ENCODE measurements at regions not wholly inside any gene's neighbourhood (a gene's known extent, or its start where the extent isn't known, plus 50 kb on each side); places are given as distances from the start of the nearest gene placed in this dataset.

DNA sequence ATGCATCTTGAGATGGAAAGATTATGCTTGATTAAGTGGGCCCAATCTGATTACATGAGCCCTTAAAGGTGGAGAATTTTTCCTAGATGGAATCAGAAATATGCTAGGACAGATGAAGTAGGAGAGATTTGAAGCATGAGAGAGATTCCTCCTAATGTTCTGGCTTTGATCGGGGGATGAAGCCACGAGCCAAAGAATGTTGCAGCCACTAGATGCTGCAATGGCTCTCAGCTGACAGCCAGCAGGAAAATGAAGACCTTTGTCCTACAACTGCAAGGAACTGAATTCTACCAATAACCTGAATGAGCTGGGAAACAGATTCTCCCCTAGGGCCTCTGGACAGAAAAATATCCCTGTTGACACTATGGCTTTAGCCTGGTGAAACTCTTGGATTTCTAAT lies 82.6 kb upstream of the ATP2B1 start:
- TF ChIP-seq, protein P1, sequence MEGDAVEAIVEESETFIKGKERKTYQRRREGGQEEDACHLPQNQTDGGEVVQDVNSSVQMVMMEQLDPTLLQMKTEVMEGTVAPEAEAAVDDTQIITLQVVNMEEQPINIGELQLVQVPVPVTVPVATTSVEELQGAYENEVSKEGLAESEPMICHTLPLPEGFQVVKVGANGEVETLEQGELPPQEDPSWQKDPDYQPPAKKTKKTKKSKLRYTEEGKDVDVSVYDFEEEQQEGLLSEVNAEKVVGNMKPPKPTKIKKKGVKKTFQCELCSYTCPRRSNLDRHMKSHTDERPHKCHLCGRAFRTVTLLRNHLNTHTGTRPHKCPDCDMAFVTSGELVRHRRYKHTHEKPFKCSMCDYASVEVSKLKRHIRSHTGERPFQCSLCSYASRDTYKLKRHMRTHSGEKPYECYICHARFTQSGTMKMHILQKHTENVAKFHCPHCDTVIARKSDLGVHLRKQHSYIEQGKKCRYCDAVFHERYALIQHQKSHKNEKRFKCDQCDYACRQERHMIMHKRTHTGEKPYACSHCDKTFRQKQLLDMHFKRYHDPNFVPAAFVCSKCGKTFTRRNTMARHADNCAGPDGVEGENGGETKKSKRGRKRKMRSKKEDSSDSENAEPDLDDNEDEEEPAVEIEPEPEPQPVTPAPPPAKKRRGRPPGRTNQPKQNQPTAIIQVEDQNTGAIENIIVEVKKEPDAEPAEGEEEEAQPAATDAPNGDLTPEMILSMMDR (IDR thresholded peaks at IDR 0.05; ENCODE audit: low read length, missing control alignments), result no peak

DNA sequence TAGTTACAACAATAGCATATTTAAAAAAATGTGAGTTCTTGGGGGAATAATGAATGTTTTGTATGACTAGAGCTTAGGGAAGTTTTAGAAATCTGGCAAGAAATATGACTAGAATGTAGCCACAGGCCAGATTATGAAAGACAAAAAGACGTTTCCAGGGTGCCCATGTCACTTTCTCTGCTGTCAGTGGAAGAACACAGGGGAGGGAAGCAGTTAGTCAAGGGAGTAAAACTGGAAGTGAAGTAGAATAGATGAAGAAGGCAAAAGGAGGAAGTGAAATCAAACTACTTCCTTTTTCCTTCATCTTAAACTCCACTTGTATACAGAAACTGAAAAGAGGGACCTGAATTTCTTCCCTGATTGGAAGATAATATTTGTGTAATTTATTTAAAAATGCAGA lies 81.2 kb upstream of the ATP2B1 start:
- no peak overlapping the region for H3K4me3 ChIP-seq (replicated peaks; ENCODE audit: low read depth, low read length)
- peak; percentile 32 for DNase-seq (ENCODE audit: low read depth)
- TF ChIP-seq, protein P1 (IDR thresholded peaks at IDR 0.05; ENCODE audit: low read length, missing control alignments), result no peak

More for the DNA sequence above, 82.6 kb upstream of the ATP2B1 start:
- H3K4me3 ChIP-seq (replicated peaks; ENCODE audit: low read depth, low read length), result no peak overlapping the region
- DNase-seq (ENCODE audit: low read depth), result no peak

DNA sequence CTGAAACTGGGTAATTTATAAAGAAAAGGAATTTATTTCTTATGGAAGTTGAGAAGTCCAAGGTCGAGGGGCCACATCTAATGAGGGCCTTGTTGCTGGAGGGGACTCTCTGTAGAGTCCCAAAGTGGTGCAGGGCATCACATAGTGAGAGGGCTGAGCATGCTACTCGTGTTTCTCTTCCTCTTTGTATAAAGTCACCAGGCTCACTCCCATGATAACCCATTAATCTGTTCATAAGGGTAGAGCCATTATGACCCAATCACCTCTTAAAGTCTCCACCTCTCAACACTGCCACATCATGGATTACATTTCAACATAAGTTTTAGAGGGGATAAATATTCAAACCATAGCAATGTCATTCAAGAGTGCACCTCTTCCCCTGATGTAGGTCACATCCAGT lies 79.1 kb upstream of the ATP2B1 start:
- TF ChIP-seq, protein P1 (IDR thresholded peaks at IDR 0.05; ENCODE audit: low read length, missing control alignments), result no peak
- DNase-seq (ENCODE audit: low read depth), result no peak
- H3K4me3 ChIP-seq (replicated peaks; ENCODE audit: low read depth, low read length), result no peak overlapping the region

DNA sequence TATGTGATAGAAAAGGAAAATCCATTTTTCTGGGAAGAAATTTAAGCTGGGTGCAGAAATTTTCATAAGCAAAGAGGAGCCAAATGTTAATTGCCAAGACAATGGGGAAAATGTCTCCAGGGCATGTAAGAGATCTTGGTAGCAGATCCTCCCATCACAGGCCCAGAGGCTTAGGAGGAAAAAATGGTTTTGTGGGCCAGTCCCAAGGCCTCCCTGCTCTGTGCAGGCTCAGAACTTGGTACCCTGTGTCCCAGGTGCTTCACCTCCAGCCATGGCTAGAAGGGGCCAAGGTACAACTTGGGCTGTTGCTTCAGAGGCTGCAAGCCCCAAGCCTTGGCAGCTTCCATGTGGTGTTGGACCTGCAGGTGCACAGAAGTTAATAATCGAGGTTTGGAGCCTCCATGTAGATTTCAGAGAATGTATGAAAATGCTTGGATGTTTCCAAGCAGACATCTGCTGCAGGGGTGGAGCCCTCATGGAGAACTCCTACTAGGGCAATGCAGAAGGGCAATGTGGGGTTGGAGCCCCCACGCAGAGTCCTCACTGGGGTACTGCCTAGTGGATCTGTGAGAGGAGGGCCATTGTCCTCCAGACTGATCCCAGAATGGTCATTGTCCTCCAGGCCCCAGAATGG lies 77.7 kb upstream of the ATP2B1 start:
- TF ChIP-seq, protein P1 (IDR thresholded peaks at IDR 0.05; ENCODE audit: low read length, missing control alignments), result no peak
- no peak for DNase-seq (ENCODE audit: low read depth)
- no peak overlapping the region for H3K4me3 ChIP-seq (replicated peaks; ENCODE audit: low read depth, low read length)

DNA sequence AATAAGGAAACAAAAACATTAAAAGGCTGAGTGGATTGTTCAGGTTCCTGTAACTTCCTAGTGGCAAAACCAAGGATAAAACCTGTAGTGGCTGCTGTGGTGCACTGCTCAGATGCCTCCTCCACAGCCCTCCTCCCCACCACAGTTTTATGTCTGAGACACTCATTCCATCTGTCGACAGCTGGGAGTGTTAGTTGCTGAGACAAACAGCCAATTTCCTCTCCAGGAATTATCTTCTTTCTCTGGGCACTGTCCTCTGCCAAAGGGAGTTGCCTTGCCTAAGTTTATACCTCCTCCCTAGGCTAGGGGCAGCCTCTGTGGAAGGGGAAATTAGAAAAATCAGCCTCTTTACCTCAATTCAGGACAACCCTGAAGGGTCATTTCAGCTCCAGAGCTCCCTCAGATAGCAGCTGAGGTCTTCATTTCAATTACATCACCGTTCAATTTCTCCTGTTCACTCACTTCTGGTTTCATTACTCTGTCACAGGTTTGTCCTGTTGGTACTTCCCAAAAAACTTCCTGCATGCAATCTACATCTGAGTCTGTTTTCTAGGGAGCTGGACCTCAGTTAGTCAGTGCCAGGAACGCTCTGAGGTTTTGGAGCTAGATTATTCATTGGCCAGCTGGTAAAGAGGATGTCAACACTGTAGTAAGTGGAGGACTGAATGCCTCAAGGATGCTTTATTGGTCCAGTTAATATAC lies 74.9 kb upstream of the ATP2B1 start:
- DNase-seq (ENCODE audit: low read depth), result peak; percentile 57
- TF ChIP-seq, protein P1 (IDR thresholded peaks at IDR 0.05; ENCODE audit: low read length, missing control alignments), result no peak
- no peak overlapping the region for H3K4me3 ChIP-seq (replicated peaks; ENCODE audit: low read depth, low read length)

DNA sequence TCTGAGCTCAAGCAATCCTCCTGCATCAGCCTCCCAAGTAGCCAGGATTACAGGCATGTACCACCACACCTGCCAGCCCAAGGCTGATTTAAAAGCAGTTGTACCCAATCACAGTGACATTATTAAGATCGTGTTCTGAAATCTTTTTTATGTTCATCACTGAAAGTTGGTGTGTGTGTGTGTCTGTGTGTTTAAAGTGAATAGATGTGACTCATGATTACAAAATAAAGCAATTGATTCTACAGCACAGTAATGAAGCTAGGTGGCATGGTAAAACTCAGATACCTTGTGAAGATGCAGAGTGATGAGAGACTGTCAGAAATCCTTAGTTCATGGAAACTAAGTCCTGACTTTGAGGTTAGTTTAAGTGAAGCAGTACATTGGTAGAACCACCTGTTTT lies 74.2 kb upstream of the ATP2B1 start:
- TF ChIP-seq, protein P1 (IDR thresholded peaks at IDR 0.05; ENCODE audit: low read length, missing control alignments), result no peak
- no peak overlapping the region for H3K4me3 ChIP-seq (replicated peaks; ENCODE audit: low read depth, low read length)
- no peak for DNase-seq (ENCODE audit: low read depth)
